ENCODE measurements at regions not wholly inside any gene's neighbourhood (a gene's known extent, or its start where the extent isn't known, plus 50 kb on each side); places are given as distances from the start of the nearest gene placed in this dataset.

DNA sequence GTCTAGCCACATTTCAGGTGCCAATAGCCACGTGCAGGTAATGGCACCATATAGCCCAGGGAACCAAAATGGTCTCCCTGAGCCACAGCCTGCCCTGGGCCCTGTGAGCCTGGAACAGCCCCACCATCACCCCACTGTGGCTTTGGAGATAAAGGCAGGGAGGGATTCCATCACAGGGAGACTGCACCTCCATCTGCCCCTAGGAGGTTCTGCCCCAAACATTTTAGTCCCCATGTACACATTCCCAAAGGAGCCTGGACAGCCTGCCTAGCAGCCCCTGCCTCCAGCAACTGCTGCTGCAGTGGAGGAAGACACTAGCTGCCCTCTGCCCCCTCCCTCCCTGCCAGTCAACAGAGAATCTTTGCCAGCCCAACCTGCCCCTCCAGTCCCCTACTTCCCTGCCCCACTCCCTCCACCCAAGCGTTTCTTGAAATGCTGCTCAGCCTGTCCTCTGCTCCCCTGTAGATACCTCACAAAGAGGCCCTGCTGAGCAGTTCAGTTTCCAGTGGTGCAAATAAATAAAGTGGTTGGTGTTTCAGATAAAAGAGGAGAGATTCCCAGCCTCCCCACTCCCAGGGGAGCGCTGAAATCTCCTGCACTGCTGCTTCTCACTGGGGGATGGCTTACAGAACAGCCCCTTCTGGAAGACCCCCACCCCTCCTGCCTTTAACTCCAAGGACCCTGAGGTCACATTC, 921.8 kb downstream of the UQCRFS1 start:
- Histone ChIP-seq H3K27ac (ENCODE audit: low read depth, low read length) (no peak overlapping the region), H3K9me3 (ENCODE audit: control insufficient read depth in 1 of 2, low read length in 2 of 2) (peaks cover 0 to 19% of the 10 kb centered on the region in 2 donors), H3K9ac (ENCODE audit: low read depth in 1 of 2, low read length in 2 of 2) (no peak overlapping the region), H3K4me3 (ENCODE audit: low read depth in 1 of 2, low read length in 2 of 2) (no peak overlapping the region), H3K27me3 (ENCODE audit: control insufficient read depth in 1 of 2, insufficient read depth in 2 of 2, low read length in 2 of 2) (no peaks in the 10 kb centered on the region), H3K4me1 (ENCODE audit: control insufficient read depth in 1 of 2, insufficient read depth in 2 of 2, low read length in 2 of 2) (peaks cover 0 to 7% of the 10 kb centered on the region in 2 donors), H3K36me3 (ENCODE audit: control insufficient read depth in 1 of 2, insufficient read depth in 2 of 2, low read length in 2 of 2) (no peaks in the 10 kb centered on the region)

DNA sequence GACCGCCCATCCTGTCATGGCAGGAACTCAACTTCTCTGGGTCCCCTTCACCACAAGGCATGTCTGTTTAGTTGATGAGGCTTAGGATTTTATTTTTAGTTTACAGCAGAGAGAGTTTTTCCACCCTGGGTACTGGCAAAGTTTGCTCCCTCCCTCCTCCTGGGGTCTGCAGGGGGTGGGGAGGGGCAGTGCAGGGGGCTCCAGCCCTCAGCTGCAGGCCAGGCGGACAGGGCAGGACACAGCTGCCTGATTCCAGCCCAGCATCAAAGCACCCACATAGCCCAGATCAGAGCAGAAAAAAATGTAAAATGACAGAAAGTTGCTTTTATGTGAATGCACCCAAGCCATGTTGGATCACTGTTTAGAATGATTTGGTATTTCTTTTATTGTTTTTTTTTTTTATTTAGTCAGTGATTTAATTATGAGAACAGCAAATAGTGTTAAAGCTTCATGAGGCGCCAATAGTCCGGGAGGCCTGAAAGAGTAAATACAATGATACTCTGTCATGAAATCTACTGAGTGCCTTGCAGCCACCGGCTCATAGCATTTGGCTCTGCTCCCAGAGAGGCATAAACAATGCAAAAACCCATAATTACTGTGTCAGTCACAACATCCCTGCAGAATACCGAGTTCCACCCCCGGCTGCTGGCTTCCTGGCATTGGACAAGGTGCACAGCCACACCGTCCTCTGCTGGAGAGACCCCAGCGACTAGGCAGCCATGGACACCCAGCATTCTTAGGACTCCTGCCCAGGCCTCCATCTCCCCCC, 923.5 kb downstream of the UQCRFS1 start:
- Histone ChIP-seq H3K4me1 (ENCODE audit: control insufficient read depth in 1 of 2, insufficient read depth in 2 of 2, low read length in 2 of 2) (peaks cover 0 to 7% of the 10 kb centered on the region in 2 donors), H3K4me3 (ENCODE audit: low read depth in 1 of 2, low read length in 2 of 2) (no peak overlapping the region), H3K9ac (ENCODE audit: low read depth in 1 of 2, low read length in 2 of 2) (no peak overlapping the region), H3K27me3 (ENCODE audit: control insufficient read depth in 1 of 2, insufficient read depth in 2 of 2, low read length in 2 of 2) (no peaks in the 10 kb centered on the region), H3K9me3 (ENCODE audit: control insufficient read depth in 1 of 2, low read length in 2 of 2) (peaks cover 0 to 22% of the 10 kb centered on the region in 2 donors), H3K27ac (ENCODE audit: low read depth, low read length) (no peak overlapping the region), H3K36me3 (ENCODE audit: control insufficient read depth in 1 of 2, insufficient read depth in 2 of 2, low read length in 2 of 2) (no peaks in the 10 kb centered on the region)

DNA sequence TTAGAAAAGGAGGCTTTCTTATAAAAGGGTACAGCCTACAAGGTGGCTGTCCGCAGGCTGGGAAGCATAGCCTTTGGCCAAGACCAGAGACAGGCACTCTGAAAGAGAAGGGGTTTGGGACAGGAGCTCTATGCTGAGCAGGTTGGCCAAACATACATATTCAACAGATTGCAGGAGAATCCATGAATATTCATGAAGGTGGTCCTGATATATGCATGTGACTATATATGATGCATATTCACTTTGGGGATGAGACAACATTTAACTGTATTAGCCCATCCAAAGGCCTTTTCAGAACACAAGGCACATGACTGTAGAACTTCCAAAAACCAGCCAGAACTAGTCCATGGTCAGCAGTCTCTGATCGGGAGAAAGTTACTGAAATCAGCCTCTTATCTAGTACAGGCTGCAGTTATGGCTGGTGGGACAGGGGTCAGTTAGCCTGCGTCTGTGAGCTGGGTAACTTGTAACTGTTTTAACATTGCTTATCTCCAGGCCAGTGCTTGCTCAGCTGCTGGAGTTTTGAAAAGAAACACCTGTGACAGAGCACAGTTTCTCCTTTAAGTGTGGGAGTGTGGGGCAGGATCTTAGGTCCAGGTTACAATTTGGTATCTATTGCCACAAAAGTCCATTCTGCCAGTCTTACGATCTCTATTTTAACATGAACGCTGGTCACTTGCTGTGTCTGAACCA, 924.2 kb downstream of the UQCRFS1 start:
- H3K4me3 ChIP-seq (ENCODE audit: low read depth in 1 of 2, low read length in 2 of 2) = no peak overlapping the region
- H3K36me3 ChIP-seq (ENCODE audit: control insufficient read depth in 1 of 2, insufficient read depth in 2 of 2, low read length in 2 of 2) = no peaks in the 10 kb centered on the region
- H3K4me1 ChIP-seq (ENCODE audit: control insufficient read depth in 1 of 2, insufficient read depth in 2 of 2, low read length in 2 of 2) = peaks cover 0 to 7% of the 10 kb centered on the region in 2 donors
- no peak overlapping the region for H3K9ac ChIP-seq (ENCODE audit: low read depth in 1 of 2, low read length in 2 of 2)
- H3K27me3 ChIP-seq (ENCODE audit: control insufficient read depth in 1 of 2, insufficient read depth in 2 of 2, low read length in 2 of 2) = no peaks in the 10 kb centered on the region
- H3K9me3 ChIP-seq (ENCODE audit: control insufficient read depth in 1 of 2, low read length in 2 of 2) = peaks cover 0 to 22% of the 10 kb centered on the region in 2 donors
- no peak overlapping the region for H3K27ac ChIP-seq (ENCODE audit: low read depth, low read length)

DNA sequence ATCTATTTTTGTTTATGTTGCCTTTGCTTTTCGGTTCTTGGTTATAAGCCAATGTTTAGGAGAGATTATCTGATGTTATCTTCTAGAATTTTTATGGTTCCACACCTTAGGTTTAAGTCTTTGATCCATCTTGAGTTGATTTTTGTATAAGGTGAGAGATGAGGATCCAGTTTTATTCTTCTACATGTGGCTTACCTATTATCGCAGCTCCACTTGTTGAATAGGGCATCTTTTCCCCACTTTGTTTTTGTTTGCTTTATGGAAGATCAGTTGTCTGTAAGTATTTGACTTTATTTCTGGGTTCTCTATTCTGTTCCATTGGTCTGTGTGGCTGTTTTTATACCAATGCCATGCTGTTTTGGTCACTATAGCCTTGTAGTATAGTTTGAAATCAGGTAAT, 927.0 kb downstream of the UQCRFS1 start:
- Histone ChIP-seq H3K27me3 (ENCODE audit: control insufficient read depth in 1 of 2, insufficient read depth in 2 of 2, low read length in 2 of 2) (no peaks in the 10 kb centered on the region), H3K4me1 (ENCODE audit: control insufficient read depth in 1 of 2, insufficient read depth in 2 of 2, low read length in 2 of 2) (peaks cover 0 to 7% of the 10 kb centered on the region in 2 donors), H3K36me3 (ENCODE audit: control insufficient read depth in 1 of 2, insufficient read depth in 2 of 2, low read length in 2 of 2) (no peaks in the 10 kb centered on the region), H3K4me3 (ENCODE audit: low read depth in 1 of 2, low read length in 2 of 2) (no peak overlapping the region), H3K27ac (ENCODE audit: low read depth, low read length) (no peak overlapping the region), H3K9ac (ENCODE audit: low read depth in 1 of 2, low read length in 2 of 2) (no peak overlapping the region), H3K9me3 (ENCODE audit: control insufficient read depth in 1 of 2, low read length in 2 of 2) (peaks cover 0 to 13% of the 10 kb centered on the region in 2 donors)

DNA sequence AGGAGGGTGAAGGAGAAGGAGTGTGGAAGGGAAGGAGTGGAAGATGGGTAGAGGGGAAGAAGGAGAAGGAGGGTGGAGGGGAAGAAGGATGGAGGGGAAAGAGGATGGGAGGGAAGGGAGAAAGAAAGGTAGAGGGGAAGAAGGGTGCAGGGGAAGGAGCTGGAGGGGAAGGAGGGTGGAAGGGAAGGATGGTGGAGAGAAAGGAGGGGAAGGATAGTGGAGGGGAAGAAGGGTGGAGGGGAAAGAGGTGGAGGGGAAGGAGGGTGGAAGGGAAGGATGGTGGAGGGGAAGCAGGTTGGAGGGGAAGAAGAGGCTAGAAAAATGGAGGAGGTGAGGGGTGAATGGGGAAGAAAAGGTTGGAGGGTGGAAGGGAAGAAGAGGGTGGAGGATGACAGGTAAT, 927.9 kb downstream of the UQCRFS1 start:
- Histone ChIP-seq H3K4me3 (ENCODE audit: low read depth in 1 of 2, low read length in 2 of 2) (no peak overlapping the region), H3K9ac (ENCODE audit: low read depth in 1 of 2, low read length in 2 of 2) (no peak overlapping the region), H3K9me3 (ENCODE audit: control insufficient read depth in 1 of 2, low read length in 2 of 2) (peaks cover 3 to 13% of the 10 kb centered on the region in 2 donors), H3K4me1 (ENCODE audit: control insufficient read depth in 1 of 2, insufficient read depth in 2 of 2, low read length in 2 of 2) (peaks cover 0 to 7% of the 10 kb centered on the region in 2 donors), H3K36me3 (ENCODE audit: control insufficient read depth in 1 of 2, insufficient read depth in 2 of 2, low read length in 2 of 2) (no peaks in the 10 kb centered on the region), H3K27me3 (ENCODE audit: control insufficient read depth in 1 of 2, insufficient read depth in 2 of 2, low read length in 2 of 2) (no peaks in the 10 kb centered on the region), H3K27ac (ENCODE audit: low read depth, low read length) (no peak overlapping the region)

DNA sequence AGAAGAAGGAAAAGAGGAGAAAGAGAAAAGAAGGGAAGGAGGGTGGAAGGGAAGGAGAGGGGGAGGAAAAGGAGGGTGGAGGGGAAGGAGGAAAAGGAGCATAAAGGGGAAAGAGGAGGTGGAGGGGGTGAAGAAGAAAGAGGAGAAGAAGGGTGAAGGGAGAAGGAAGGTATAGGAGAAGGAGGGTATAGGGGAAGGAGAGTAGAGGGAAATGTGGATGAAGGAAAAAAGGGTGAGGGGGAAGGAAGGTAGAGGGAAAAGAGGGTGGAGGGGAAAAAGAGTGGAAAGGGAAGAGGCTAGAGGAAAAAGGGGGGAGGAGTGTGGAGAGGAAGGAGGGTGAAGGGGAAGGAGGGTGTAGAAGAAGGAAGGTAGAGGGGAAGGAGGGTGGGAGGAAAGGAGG, 928.6 kb downstream of the UQCRFS1 start:
- Histone ChIP-seq H3K36me3 (ENCODE audit: control insufficient read depth in 1 of 2, insufficient read depth in 2 of 2, low read length in 2 of 2) (no peaks in the 10 kb centered on the region), H3K9ac (ENCODE audit: low read depth in 1 of 2, low read length in 2 of 2) (no peak overlapping the region), H3K27ac (ENCODE audit: low read depth, low read length) (no peak overlapping the region), H3K27me3 (ENCODE audit: control insufficient read depth in 1 of 2, insufficient read depth in 2 of 2, low read length in 2 of 2) (no peaks in the 10 kb centered on the region), H3K9me3 (ENCODE audit: control insufficient read depth in 1 of 2, low read length in 2 of 2) (peaks cover 4 to 13% of the 10 kb centered on the region in 2 donors), H3K4me3 (ENCODE audit: low read depth in 1 of 2, low read length in 2 of 2) (no peak overlapping the region), H3K4me1 (ENCODE audit: control insufficient read depth in 1 of 2, insufficient read depth in 2 of 2, low read length in 2 of 2) (peaks cover 0 to 4% of the 10 kb centered on the region in 2 donors)

DNA sequence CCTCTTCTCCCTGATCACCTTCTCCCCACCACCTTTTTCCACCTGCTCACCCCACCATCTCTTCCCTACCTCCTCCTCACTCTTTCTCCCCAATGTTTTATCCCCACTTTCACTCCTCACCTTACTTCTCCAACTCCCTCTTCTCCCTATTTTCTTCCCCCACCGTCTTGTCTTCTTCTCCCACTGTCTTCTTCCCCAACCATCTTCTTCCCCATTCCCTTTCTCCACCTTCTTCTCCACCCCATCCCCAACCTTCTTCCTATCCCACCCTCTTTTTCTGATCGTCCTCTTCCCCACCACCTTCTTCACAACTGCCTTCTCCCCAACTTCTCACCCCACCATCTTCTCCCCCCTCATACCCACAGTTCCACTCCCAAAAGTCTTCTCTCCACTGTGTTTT, 929.4 kb downstream of the UQCRFS1 start:
- H3K9me3 ChIP-seq (ENCODE audit: control insufficient read depth in 1 of 2, low read length in 2 of 2) = peaks cover 4 to 10% of the 10 kb centered on the region in 2 donors
- no peak overlapping the region for H3K4me3 ChIP-seq (ENCODE audit: low read depth in 1 of 2, low read length in 2 of 2)

DNA sequence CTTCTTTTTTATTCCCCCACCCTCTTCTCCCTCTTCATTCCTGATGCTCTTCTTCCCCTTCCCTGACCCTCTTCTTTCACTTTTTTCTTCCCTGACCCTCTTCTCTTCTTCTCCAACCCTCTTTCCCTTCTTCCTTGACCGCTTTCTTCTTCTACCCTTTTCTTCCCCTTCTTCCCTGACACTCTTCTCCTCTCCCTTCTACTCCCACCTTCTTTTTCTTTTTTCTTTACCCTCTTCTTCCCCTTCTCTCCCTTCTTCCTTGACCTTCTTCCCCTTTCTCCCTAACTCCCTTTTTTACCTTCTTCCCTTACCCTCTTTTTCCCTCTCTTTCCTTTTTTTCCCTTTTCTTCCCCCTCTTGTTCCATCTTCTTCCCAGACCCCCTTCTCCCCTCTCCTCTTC, 931.3 kb downstream of the UQCRFS1 start:
- H3K4me3 ChIP-seq (ENCODE audit: low read depth in 1 of 2, low read length in 2 of 2) = no peak overlapping the region
- H3K9ac ChIP-seq (ENCODE audit: low read depth in 1 of 2, low read length in 2 of 2) = no peak overlapping the region
- no peaks in the 10 kb centered on the region for H3K36me3 ChIP-seq (ENCODE audit: control insufficient read depth in 1 of 2, insufficient read depth in 2 of 2, low read length in 2 of 2)
- H3K9me3 ChIP-seq (ENCODE audit: control insufficient read depth in 1 of 2, low read length in 2 of 2) = peaks cover 4% of the 10 kb centered on the region in 2 donors
- H3K27ac ChIP-seq (ENCODE audit: low read depth, low read length) = no peak overlapping the region
- H3K4me1 ChIP-seq (ENCODE audit: control insufficient read depth in 1 of 2, insufficient read depth in 2 of 2, low read length in 2 of 2) = no peaks in the 10 kb centered on the region
- H3K27me3 ChIP-seq (ENCODE audit: control insufficient read depth in 1 of 2, insufficient read depth in 2 of 2, low read length in 2 of 2) = no peaks in the 10 kb centered on the region

More for the DNA sequence above, 929.4 kb downstream of the UQCRFS1 start:
- Histone ChIP-seq H3K9ac (ENCODE audit: low read depth in 1 of 2, low read length in 2 of 2) (no peak overlapping the region), H3K4me1 (ENCODE audit: control insufficient read depth in 1 of 2, insufficient read depth in 2 of 2, low read length in 2 of 2) (peaks cover 0 to 2% of the 10 kb centered on the region in 2 donors), H3K27me3 (ENCODE audit: control insufficient read depth in 1 of 2, insufficient read depth in 2 of 2, low read length in 2 of 2) (no peaks in the 10 kb centered on the region), H3K36me3 (ENCODE audit: control insufficient read depth in 1 of 2, insufficient read depth in 2 of 2, low read length in 2 of 2) (no peaks in the 10 kb centered on the region), H3K27ac (ENCODE audit: low read depth, low read length) (no peak overlapping the region)

DNA sequence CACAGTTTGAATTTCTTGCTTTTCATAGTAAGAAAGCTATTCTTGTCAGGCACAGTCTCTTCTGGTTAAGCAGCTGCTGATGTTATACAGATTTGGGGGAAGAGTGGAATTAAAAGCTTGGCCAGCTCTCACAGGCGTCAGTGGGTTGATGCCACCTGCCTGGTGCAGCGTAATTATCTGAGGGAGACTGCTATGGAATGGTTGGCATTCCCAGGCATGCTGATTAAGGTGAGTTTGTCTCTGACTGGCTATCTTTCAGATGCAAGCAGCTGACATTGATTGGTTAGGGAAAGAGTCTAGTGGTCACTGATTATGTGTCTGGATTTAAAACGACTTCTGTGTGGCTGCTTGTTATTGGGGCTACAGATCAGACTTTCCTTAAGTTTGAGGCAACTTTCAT, 948.4 kb downstream of the UQCRFS1 start:
- peaks cover 4 to 6% of the 10 kb centered on the region in 2 donors for H3K9me3 ChIP-seq (ENCODE audit: control insufficient read depth in 1 of 2, low read length in 2 of 2)
- no peak overlapping the region for H3K27ac ChIP-seq (ENCODE audit: low read depth, low read length)
- H3K4me1 ChIP-seq (ENCODE audit: control insufficient read depth in 1 of 2, insufficient read depth in 2 of 2, low read length in 2 of 2) = no peaks in the 10 kb centered on the region
- H3K27me3 ChIP-seq (ENCODE audit: control insufficient read depth in 1 of 2, insufficient read depth in 2 of 2, low read length in 2 of 2) = no peaks in the 10 kb centered on the region
- H3K9ac ChIP-seq (ENCODE audit: low read depth in 1 of 2, low read length in 2 of 2) = no peak overlapping the region
- H3K4me3 ChIP-seq (ENCODE audit: low read depth in 1 of 2, low read length in 2 of 2) = no peak overlapping the region
- no peaks in the 10 kb centered on the region for H3K36me3 ChIP-seq (ENCODE audit: control insufficient read depth in 1 of 2, insufficient read depth in 2 of 2, low read length in 2 of 2)

DNA sequence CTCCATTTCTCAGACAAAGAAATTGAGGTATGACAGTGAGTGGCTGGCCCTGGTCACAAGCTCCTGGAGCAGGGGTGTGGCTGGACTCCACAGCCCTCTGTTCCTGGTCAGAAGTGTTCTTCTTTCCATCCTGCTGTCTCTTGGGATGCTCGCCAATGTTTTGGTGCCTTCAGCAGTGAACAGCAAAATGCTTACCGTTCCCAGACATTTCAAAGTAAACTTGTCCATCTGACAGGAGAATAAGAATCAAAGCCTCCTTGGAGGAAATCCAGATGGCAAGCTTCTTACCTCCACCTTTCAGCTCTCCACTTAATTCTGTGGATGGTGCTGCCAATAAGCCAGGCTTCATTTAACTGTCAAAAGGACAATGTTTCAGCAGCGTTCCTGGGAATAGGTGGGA, 954.1 kb downstream of the UQCRFS1 start:
- Histone ChIP-seq H3K27me3 (ENCODE audit: control insufficient read depth in 1 of 2, insufficient read depth in 2 of 2, low read length in 2 of 2) (no peaks in the 10 kb centered on the region), H3K9me3 (ENCODE audit: control insufficient read depth in 1 of 2, low read length in 2 of 2) (peaks cover 9 to 11% of the 10 kb centered on the region in 2 donors), H3K4me1 (ENCODE audit: control insufficient read depth in 1 of 2, insufficient read depth in 2 of 2, low read length in 2 of 2) (no peaks in the 10 kb centered on the region), H3K36me3 (ENCODE audit: control insufficient read depth in 1 of 2, insufficient read depth in 2 of 2, low read length in 2 of 2) (no peaks in the 10 kb centered on the region), H3K4me3 (ENCODE audit: low read depth in 1 of 2, low read length in 2 of 2) (no peak overlapping the region), H3K9ac (ENCODE audit: low read depth in 1 of 2, low read length in 2 of 2) (no peak overlapping the region), H3K27ac (ENCODE audit: low read depth, low read length) (no peak overlapping the region)
